Adrenal gland (tissue), 5 donors: ENCODE measurements at regions not wholly inside any gene's neighbourhood (a gene's known extent, or its start where the extent isn't known, plus 50 kb on each side); places are given as distances from the start of the nearest gene placed in this dataset.

Source experiments
- POLR2A ChIP-seq, 2 donors: fragments of 450-650 bp; IDR thresholded peaks; one replicate each; pipeline ENCODE4 v1.6.1; 2017; ENCODE audit warnings: antibody characterized with exemption in 2 of 2, mild to moderate bottlenecking in 2 of 2, moderate library complexity in 1 of 2
- TF ChIP-seq, protein P1 (sequence below), 6 experiments: fragments of 450-650 bp in 4 of 6; fragments of 200-600 bp in 2 of 6; sonication (generic) in 1 of 6; IDR thresholded peaks; 1 replicate in 5 of 6; 2 replicates in 1 of 6; pipeline versions ENCODE4 v1.5.1 to v1.8.0; 2016 to 2021; ENCODE audit warnings: antibody characterized with exemption in 6 of 6, mild to moderate bottlenecking in 2 of 6, moderate library complexity in 1 of 6
- donor health status: DM: no; HTN: no; CAD: no.

DNA sequence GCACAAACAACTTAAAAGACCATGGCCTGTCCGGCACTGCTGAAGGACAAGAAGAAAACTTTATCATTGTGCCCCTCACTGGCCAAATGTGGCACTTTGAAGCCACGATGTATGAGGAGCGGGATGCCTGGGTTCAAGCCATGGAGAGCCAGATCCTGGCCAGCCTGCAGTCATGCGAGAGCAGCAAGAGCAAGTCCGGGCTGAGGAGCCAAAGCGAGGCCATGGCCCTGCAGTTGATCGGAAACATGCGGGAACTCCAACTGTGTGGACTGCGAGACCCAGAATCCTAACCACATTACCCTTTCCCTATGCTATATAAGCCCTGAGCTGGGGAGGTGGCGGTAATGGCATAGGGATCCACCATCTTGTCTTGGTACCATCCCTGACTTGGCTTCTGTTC is 497.9 kb downstream of the ANXA1 start:
- TF ChIP-seq, protein P1, sequence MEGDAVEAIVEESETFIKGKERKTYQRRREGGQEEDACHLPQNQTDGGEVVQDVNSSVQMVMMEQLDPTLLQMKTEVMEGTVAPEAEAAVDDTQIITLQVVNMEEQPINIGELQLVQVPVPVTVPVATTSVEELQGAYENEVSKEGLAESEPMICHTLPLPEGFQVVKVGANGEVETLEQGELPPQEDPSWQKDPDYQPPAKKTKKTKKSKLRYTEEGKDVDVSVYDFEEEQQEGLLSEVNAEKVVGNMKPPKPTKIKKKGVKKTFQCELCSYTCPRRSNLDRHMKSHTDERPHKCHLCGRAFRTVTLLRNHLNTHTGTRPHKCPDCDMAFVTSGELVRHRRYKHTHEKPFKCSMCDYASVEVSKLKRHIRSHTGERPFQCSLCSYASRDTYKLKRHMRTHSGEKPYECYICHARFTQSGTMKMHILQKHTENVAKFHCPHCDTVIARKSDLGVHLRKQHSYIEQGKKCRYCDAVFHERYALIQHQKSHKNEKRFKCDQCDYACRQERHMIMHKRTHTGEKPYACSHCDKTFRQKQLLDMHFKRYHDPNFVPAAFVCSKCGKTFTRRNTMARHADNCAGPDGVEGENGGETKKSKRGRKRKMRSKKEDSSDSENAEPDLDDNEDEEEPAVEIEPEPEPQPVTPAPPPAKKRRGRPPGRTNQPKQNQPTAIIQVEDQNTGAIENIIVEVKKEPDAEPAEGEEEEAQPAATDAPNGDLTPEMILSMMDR (IDR thresholded peaks at IDR 0.05), result no peak
- TF ChIP-seq POLR2A (IDR thresholded peaks at IDR 0.05), result no peak
